K562 (cell line): ENCODE measurements at regions not wholly inside any gene's neighbourhood (a gene's known extent, or its start where the extent isn't known, plus 50 kb on each side); places are given as distances from the start of the nearest gene placed in this dataset.
A peak's percentile ranks its signal among the peaks of the same experiment; 100 is the strongest.
"Not testable (repeated sequence)": the region's sequence is repeated elsewhere in the genome, so short reads cannot be mapped to it uniquely, and the experiment has no call there.

Experiments
- ATAC-seq: fragments of 200-7000 bp; cut with Tn5 transposase; 3 replicates; pipeline ENCODE4 v1.9.1; 2020; ENCODE audit warnings: moderate library complexity
- BruUV-seq: library from RNA; stranded (reverse); fragments of 400-500 nt; replicated peaks from 2 replicates; lab custom pipeline; 2021; lab: Mats Ljungman, UMichigan
- CTCF ChIA-PET: fragments of 300-600 bp; formaldehyde crosslinking; extraction: SDS; loops from one replicate; lab custom pipeline; 2021; ENCODE audit warnings: low intra/inter-chr PET ratio; lab: Yijun Ruan, JAX
- POLR2A ChIA-PET: fragments of 300-600, 350-650 bp; sonication (Branson Sonifier 250); formaldehyde crosslinking; extraction: SDS; loops from one replicate; lab custom pipeline; 2021; ENCODE audit warnings: antibody characterized with exemption, inconsistent platforms; lab: Yijun Ruan, JAX
- DNase-seq, 4 experiments: peaks; one replicate each; pipeline versions ENCODE4 v3.0.0 to v3.0.0-alpha.2; 2011 to 2018; ENCODE audit warnings: low spot score in 3 of 4, mixed read lengths in 3 of 4; ENCODE audit errors: extremely low read depth in 1 of 4
- FAIRE-seq: peaks from 2 replicates; lab custom pipeline; 2011; peaks lifted over from hg19 to GRCh38; lab: Jason Lieb, UNC
- H2AFZ ChIP-seq: 2 replicates; pipeline ENCODE4 v1.6.0; 2011; ENCODE audit warnings: low read depth, low read length, control low read depth, inconsistent platforms
- H3K27ac ChIP-seq: fragments of 200-600 bp; 3 replicates; pipeline ENCODE4 v1.8.0; 2011; ENCODE audit warnings: low read depth, mild to moderate bottlenecking, control low read depth, inconsistent platforms, low read length, moderate library complexity, mixed read lengths; ENCODE audit errors: extremely low read depth
- H3K27me3 ChIP-seq, 2 experiments: fragments of 300-600 bp in 1 of 2; 2 replicates in 1 of 2; 3 replicates in 1 of 2; pipeline versions ENCODE4 v1.6.0 to v1.8.0; 2011; ENCODE audit warnings: inconsistent platforms in 2 of 2, low read length in 2 of 2, mild to moderate bottlenecking in 1 of 2, mixed read lengths in 1 of 2, moderate library complexity in 1 of 2; ENCODE audit not compliant: control insufficient read depth in 2 of 2, insufficient read depth in 2 of 2
- H3K36me3 ChIP-seq: fragments of 300-600 bp; 3 replicates; pipeline ENCODE4 v1.8.0; 2011; ENCODE audit warnings: mild to moderate bottlenecking, low read length, inconsistent platforms; ENCODE audit not compliant: control insufficient read depth, insufficient read depth
- H3K4me1 ChIP-seq, 2 experiments: fragments of 200-600 bp in 1 of 2; replicated peaks in 1 of 2; 2 replicates in 1 of 2; 3 replicates in 1 of 2; pipeline versions ENCODE4 v1.5.1 to v1.8.0; 2011; ENCODE audit warnings: inconsistent platforms in 2 of 2, low read length in 2 of 2, mild to moderate bottlenecking in 1 of 2, mixed read lengths in 1 of 2, moderate library complexity in 1 of 2; ENCODE audit not compliant: control insufficient read depth in 2 of 2, insufficient read depth in 2 of 2
- H3K4me2 ChIP-seq: 2 replicates; pipeline ENCODE4 v1.6.1; 2011; ENCODE audit warnings: low read length, control low read depth, inconsistent platforms, mixed read lengths; ENCODE audit not compliant: insufficient read depth
- H3K4me3 ChIP-seq: fragments of 200-600 bp; sonication (generic), shearing (Covaris generic); 2 replicates; pipeline ENCODE4 v1.5.1; 2016; ENCODE audit warnings: control low read depth, inconsistent platforms
- H3K79me2 ChIP-seq: fragments of 200-600 bp; 3 replicates; pipeline ENCODE4 v1.8.0; 2011; ENCODE audit warnings: low read length, inconsistent platforms; ENCODE audit not compliant: control insufficient read depth, insufficient read depth
- H3K9ac ChIP-seq, 2 experiments: 2 replicates each; pipeline versions ENCODE4 v1.6.0 to v1.6.1; 2011; ENCODE audit warnings: low read depth in 2 of 2, low read length in 2 of 2, control low read depth in 1 of 2, inconsistent platforms in 1 of 2, mild to moderate bottlenecking in 1 of 2, mixed read lengths in 1 of 2; ENCODE audit not compliant: insufficient read depth in 1 of 2
- H3K9me1 ChIP-seq: one replicate; pipeline ENCODE4 v1.6.0; 2011; ENCODE audit warnings: inconsistent platforms, mild to moderate bottlenecking, low read length, moderate library complexity; ENCODE audit not compliant: control insufficient read depth, insufficient read depth
- H3K9me3 ChIP-seq: replicated peaks from 2 replicates; pipeline ENCODE4 v1.5.1; 2011; ENCODE audit warnings: low read depth, low read length, inconsistent platforms; ENCODE audit not compliant: control insufficient read depth, insufficient read depth
- H4K20me1 ChIP-seq: replicated peaks from 2 replicates; pipeline ENCODE4 v1.6.1; 2011; ENCODE audit warnings: low read length, inconsistent platforms, mixed read lengths; ENCODE audit not compliant: control insufficient read depth, insufficient read depth
- FOSL1 ChIP-seq: fragments of 200-800 bp; sonication (Bioruptor generic); conservative IDR thresholded peaks from 2 replicates; pipeline ENCODE4 v1.6.1; 2016; ENCODE audit warnings: missing genetic modification characterization, missing compliant biosample characterization
- IRF9 ChIP-seq: fragments of 450-650 bp; IDR thresholded peaks from 2 replicates; pipeline ENCODE4 v1.6.1; 2016; ENCODE audit warnings: missing biosample characterization, missing genetic modification characterization
- KLF6 ChIP-seq: fragments of 250-450 bp; sonication (Bioruptor Pico); IDR thresholded peaks from 2 replicates; pipeline ENCODE4 v1.4.0; 2020; ENCODE audit warnings: mild to moderate bottlenecking, moderate library complexity, borderline replicate concordance
- NR4A1 ChIP-seq, 2 experiments: fragments of 250-450 bp in 1 of 2; fragments of 450-650 bp in 1 of 2; sonication (Bioruptor Pico) in 1 of 2; IDR thresholded peaks; 2 replicates each; pipeline versions ENCODE4 v1.4.0 to v1.6.1; 2016 to 2020; ENCODE audit warnings: mild to moderate bottlenecking in 2 of 2, missing compliant biosample characterization in 1 of 2, missing genetic modification characterization in 1 of 2, moderate library complexity in 1 of 2
- PTRF ChIP-seq: fragments of 450-650 bp; IDR thresholded peaks from 2 replicates; pipeline ENCODE4 v1.6.1; 2016; ENCODE audit warnings: mild to moderate bottlenecking, missing genetic modification characterization, missing compliant biosample characterization
- ZNF395 ChIP-seq: fragments of 200-800 bp; sonication (Bioruptor generic); IDR thresholded peaks from 2 replicates; pipeline ENCODE4 v1.6.1; 2017; ENCODE audit warnings: missing genetic modification characterization, missing compliant biosample characterization
- ZNF583 ChIP-seq: fragments of 250-450 bp; sonication (Bioruptor Pico); IDR thresholded peaks from 2 replicates; pipeline ENCODE4 v1.4.0; 2020
- ZNF592 ChIP-seq: fragments of 450-650 bp; IDR thresholded peaks from 2 replicates; pipeline ENCODE4 v1.6.1; 2017; ENCODE audit warnings: antibody characterized with exemption, mild to moderate bottlenecking
- WGBS: fragments of 100-300 bp; shearing (Covaris generic); methylation state at CpG from one replicate; pipeline ENCODE4 v1.1.6; 2016; ENCODE audit warnings: low coverage, mixed read lengths; ENCODE audit not compliant: insufficient coverage; ENCODE audit errors: missing lambda C conversion rate; 5-methylcytosine and 5-hydroxymethylcytosine counted together
- in situ Hi-C: fragments of 300-500 bp; cut with MboI; formaldehyde crosslinking; loops from 4 replicates; pipeline ENCODE4 v1.15.0; 2018; ENCODE audit warnings: inconsistent platforms, mixed read lengths
- intact Hi-C: fragments of 100-400 bp; cut with micrococcal nuclease; formaldehyde crosslinking; loops from 2 replicates; pipeline ENCODE4 v1.14.2; 2022

GRCh38 chr7:67358738-67359137, 362.1 kb downstream of the TYW1 start:
- BruUV-seq: not testable (repeated sequence)

More at GRCh38 chr7:67358738-67359137, 362.1 kb downstream of the TYW1 start:
- H3K9me3 ChIP-seq; H3K9me1 ChIP-seq; DNase-seq; H3K27ac ChIP-seq; FAIRE-seq; H3K4me3 ChIP-seq; CTCF ChIA-PET; H3K4me2 ChIP-seq; H3K9ac ChIP-seq; H2AFZ ChIP-seq; intact Hi-C loops; H4K20me1 ChIP-seq; ATAC-seq; in situ Hi-C loops; POLR2A ChIA-PET; H3K79me2 ChIP-seq; H3K27me3 ChIP-seq; H3K36me3 ChIP-seq; TF ChIP-seq NR4A1 (CRISPR knock-in tag; IDR thresholded peaks at IDR 0.05): not testable (repeated sequence)
- WGBS: 18% methylated on average over 3 of the region's 3 CpGs
- TF ChIP-seq IRF9: peak; percentile 50; the same call in 1 of the 2 replicates
- peak; percentile 30; the same call in 1 of the 2 replicates for TF ChIP-seq FOSL1
- peak; percentile 38; the same call in 1 of the 2 replicates for TF ChIP-seq ZNF395 (CRISPR knock-in tag)
- peak; percentile 72 for TF ChIP-seq ZNF592
- TF ChIP-seq ZNF583 (CRISPR knock-in tag): peak; percentile 61; the same call in 1 of the 2 replicates
- TF ChIP-seq PTRF: peak; percentile 69; the same call in 1 of the 2 replicates
- TF ChIP-seq NR4A1 (tag; IDR thresholded peaks at IDR 0.05): 0 out of 2 replicates have a peak, but pooled peaks have one; percentile 36
- peak; percentile 31; the same call in 1 of the 2 replicates for TF ChIP-seq KLF6 (CRISPR knock-in tag)
- peaks cover 0 to 15% of the 10 kb centered on the region in 2 experiments; a peak in 3 of 5 replicates for H3K4me1 ChIP-seq
